GM18873 (cell line): ENCODE measurements at regions not wholly inside any gene's neighbourhood (a gene's known extent, or its start where the extent isn't known, plus 50 kb on each side); places are given as distances from the start of the nearest gene placed in this dataset.

Source experiments
- ATAC-seq: cut with Tn5 transposase; IDR thresholded peaks from one replicate; pipeline ENCODE4 v1.9.1; 2021; ENCODE audit warnings: mild to moderate bottlenecking, moderate library complexity, moderate number of reproducible peaks; ENCODE audit not compliant: unreplicated experiment, low FRiP score

DNA sequence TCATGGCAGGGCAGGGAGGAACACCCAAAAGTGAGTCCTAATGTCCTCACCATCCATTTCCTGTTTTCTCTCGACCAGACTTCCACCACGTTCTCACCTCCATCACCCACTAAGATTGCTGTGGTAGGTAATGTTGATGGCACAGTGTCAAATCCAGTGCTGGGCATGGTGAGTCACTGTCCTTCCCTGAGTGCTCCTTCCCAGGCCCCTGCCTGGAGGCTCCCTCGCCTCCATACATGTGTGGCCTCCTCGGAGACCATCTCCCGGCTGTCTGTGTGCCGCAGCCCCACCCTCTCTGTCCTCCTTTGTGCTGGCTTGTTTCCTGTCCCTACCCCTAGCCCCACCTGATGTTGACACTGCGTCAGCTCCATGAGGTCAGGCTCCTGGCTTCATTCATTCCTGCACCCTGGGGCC lies 177.5 kb downstream of the SYK start:
- ATAC-seq = no peak

- ATAC-seq = no peak
These were observed 178.0 kb downstream of the SYK start for GRCh38 chr9:90979639-90980038.

DNA sequence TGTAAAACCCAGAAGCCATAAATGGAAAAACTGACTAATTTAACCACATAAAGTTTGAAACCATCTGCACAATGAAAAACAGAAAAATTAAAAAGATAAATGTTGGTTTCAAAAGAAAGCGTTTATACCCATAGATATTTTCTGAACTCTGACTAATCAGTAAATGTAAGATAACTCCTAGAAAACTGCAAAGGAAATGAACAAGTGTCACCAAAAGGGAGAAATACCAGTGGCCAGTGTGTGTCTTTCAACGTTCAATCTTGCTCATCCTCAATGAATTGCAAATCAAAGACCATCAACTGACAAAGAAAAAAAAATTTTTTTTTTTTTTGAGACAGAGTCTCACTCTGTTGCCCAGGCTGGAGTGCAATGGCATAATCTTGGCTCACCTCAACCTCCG lies 180.1 kb downstream of the SYK start:
- no peak for ATAC-seq

- no peak for ATAC-seq
These were observed 181.8 kb downstream of the SYK start for GRCh38 chr9:90983394-90983793.

GRCh38 chr9:90985631-90986030 lies 184.0 kb downstream of the SYK start:
- ATAC-seq = no peak

- ATAC-seq = no peak
These were observed 184.5 kb downstream of the SYK start for GRCh38 chr9:90986161-90986560.

- no peak for ATAC-seq
These were observed 185.9 kb downstream of the SYK start for GRCh38 chr9:90987566-90987965.

GRCh38 chr9:90988318-90988717 lies 186.7 kb downstream of the SYK start:
- no peak for ATAC-seq

DNA sequence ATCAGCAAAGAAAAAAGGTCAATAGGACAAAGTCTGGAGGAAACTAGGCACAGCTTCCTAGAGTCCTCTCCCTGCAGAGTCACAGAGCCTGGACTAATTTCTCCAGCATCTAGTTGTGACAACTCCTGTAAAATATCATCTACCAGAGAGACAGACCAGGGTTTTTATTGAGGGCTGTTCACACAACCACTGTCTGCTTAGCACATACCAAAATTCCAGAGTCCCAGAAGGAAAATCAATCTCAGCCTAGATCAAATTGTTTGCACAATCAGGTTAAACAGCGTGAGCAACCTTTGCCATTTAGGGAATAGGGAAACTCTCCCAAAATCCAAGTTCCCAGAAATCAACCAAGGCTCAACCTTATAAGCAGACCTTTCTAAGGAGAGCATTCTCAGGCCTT lies 190.3 kb downstream of the SYK start:
- no peak for ATAC-seq

DNA sequence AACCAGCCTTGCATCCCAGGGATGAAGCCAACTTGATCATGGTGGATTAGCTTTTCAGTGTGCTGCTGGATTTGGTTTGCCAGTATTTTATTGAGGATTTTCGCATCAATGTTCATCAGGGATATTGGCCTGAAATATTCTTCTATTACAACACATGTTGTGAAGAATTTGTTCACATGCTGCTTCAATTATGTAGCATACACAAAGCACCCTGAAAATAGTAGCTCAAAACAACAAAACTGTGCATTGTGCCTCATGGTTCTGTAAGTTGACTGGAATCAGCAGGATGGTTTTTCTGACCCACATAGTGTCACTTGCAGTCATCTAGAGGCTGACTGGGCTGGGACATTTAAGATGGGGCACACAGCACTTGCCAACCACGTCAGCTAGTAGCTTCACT lies 193.9 kb downstream of the SYK start:
- ATAC-seq = no peak

DNA sequence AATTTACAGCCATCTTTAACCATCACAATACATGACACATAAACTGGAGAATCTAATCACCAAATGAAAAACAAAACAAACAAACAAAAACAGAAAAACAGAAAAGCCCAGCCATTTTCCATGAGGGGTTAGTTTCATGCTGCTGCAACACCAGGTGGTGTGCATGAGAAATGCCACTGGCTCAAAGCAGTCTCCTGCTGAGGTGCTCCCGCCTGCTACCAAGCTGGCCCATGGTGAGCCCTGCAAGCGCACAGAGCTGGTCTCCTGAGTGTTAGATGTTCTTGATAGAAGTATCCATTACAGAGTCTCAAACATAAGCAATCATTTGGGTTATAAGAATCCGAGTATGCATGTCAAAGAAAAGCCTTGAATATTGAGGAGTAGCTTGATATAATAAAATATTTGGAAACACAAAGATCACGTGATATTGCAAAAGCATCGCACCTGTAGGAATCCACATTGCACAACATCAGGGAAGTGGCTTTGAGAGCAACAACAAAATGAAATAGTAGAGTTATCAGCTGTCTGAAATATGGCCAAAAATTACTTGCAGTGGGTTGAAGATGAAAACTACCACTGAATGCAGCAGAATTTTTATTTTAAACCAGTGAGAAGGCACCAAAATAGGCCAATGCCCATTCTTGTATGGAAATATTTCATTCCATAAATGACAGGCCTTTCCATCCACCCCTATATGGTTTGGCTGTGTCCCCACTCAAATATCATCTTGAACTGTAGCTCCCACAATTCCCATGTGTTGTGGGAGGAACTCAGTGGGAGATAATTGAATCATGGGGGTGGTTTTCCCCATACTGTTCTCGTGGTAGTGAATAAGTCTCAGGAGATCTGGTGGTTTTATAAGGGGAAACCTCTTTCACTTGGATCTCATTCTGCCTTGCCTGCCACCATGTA lies 194.8 kb downstream of the SYK start:
- no peak for ATAC-seq

DNA sequence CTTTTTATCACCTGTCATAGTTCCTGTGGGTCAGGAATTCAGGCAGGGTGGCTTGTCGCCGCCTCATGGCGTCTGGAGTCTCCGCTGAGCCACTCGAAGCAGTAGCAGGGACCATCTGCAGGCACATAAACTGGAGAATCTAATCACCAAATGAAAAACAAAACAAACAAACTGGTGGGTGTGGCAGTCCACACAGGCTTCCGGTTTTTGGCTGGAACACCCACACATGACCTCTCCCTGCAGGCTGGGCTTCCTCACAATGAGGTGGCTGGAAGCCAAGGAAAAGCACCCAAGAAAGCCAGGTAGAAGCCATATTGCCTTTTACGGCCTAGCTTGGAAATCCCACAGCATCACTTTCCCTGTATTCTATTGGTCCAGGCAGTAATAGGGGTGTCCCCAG lies 197.0 kb downstream of the SYK start:
- ATAC-seq = no peak

GRCh38 chr9:90999425-91000397 lies 198.1 kb downstream of the SYK start:
- no peak for ATAC-seq

DNA sequence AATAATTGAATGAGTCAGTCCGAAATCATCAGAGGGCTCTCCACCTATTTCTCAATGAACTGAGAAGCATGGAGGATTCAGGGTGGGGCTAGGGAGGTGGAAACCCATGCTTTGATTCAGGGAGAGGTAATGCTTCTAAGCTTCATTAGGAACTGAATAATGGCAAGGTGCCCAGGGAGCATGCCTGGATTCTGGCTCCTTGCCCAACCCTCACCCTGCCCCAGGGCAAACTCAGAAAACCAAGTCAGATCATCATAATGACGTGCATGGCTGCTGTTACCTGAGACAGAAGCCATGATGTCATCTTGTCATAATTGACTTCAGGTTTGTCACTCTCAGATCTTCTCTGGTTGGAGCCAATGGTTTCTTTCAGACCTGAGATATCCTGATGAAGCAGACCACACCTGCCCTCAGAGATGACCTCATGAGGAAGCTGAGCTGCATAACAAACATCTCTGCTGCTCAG lies 199.6 kb downstream of the SYK start:
- no peak for ATAC-seq

- no peak for ATAC-seq
These were observed 202.9 kb downstream of the SYK start for GRCh38 chr9:91004484-91004883.

DNA sequence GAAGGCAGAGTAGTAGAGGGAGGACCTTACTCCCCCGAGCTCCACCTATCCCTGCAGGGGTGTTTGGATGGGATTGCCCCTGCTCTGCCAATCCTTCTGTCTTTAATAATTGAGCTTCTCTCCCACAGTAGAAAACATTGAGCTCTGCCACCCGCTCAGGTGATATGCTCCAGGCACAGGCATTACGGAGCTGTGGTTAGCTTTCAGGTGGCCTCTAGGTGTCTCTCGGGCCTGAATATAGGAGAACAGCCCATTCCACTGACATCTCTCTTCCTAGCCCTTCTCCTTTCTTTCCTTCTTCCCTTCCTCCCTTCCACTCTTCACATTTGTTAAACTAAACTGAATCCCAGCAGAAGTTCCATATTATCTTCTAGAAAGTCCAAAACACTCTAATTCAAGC lies 203.4 kb downstream of the SYK start:
- no peak for ATAC-seq

DNA sequence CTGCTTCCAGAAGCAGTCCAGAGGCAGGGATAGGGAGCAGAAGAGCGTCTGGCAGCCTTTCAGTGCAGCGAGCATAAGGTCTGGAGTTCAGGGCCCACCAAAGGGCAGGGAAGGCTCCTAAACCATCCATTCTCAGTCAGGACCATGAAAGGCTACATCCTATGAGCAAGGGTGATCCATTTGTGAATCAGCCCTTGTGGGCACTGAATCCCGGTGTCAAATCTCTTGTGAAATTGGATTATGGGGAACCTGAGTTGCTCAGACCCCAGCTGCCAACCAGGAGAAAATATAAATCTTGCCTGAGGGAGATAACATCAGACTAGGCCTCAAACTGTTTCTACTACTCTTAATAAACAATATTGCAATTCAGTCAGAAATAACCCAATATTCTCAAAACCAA lies 204.4 kb downstream of the SYK start:
- no peak for ATAC-seq

- ATAC-seq = no peak
These were observed 206.9 kb downstream of the SYK start for GRCh38 chr9:91008568-91008967.

GRCh38 chr9:91011891-91012290 lies 210.3 kb downstream of the SYK start:
- ATAC-seq = no peak

GRCh38 chr9:91012933-91013841 lies 211.6 kb downstream of the SYK start:
- no peak for ATAC-seq
